Right lobe of liver (tissue), 4 donors: ENCODE measurements at regions not wholly inside any gene's neighbourhood (a gene's known extent, or its start where the extent isn't known, plus 50 kb on each side); places are given as distances from the start of the nearest gene placed in this dataset.

ENCODE experiments used
- CTCF ChIP-seq, 4 donors: fragments of 200-600 bp in 3 of 4; fragments of 450-650 bp in 1 of 4; IDR thresholded peaks; one replicate each; pipeline versions ENCODE4 v1.5.1 to v1.8.0; 2016 to 2022; ENCODE audit warnings: antibody characterized with exemption in 4 of 4, mild to moderate bottlenecking in 2 of 4
- POLR2A ChIP-seq: fragments of 450-650 bp; IDR thresholded peaks from one replicate; pipeline ENCODE4 v1.6.1; 2017; ENCODE audit warnings: antibody characterized with exemption, mild to moderate bottlenecking
- donor health status: DM: no; HTN: no; CAD: no.
- donor health status: DM: no; HTN: no; CAD: no.
- donor health status: DM: no; HTN: yes; CAD: no.

- TF ChIP-seq CTCF (IDR thresholded peaks at IDR 0.05), result peak in 2 of 4 donors; percentile 22 to 38
- TF ChIP-seq POLR2A, result peak; percentile 31
These were observed 49.6 kb upstream of the FOXE1 start for GRCh38 chr9:97803167-97804058.
